ENCODE measurements at regions not wholly inside any gene's neighbourhood (a gene's known extent, or its start where the extent isn't known, plus 50 kb on each side); places are given as distances from the start of the nearest gene placed in this dataset.

DNA sequence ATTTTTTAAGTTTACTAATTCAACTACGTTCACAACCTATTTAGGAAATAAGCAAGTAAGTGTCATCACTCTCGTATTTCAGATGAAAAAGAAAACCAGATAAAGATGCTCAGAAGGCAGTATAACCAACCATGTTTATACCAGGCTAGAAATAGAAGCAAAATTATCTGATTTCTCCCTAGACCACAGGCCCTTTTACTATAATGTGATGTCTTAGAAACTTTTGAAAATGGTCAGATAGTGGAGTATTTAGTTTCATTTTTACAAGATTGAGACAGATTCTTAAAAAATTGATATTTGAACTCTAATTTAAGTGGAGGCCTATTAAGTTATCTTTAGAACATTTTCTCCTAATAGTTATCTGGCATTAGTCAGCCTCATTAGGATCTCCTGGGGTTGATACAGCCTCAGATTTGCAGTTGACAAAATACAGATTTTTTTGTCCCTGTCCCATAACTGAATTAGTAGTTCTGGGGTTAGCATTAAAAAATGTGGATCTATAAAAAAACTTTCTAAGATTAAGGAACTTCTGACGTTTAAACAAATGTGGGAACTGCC lies 818.7 kb upstream of the PCDH9 start:
- no peak for DNase-seq (ENCODE audit: extremely low read depth, insufficient read length)
- Histone ChIP-seq H3K36me3 (ENCODE audit: control insufficient read depth, insufficient read depth, low read length) (no peaks in the 10 kb centered on the region), H3K27me3 (replicated peaks; ENCODE audit: control insufficient read depth, insufficient read depth, low read length) (no peaks in the 10 kb centered on the region), H3K4me3 (replicated peaks; ENCODE audit: low read depth, low read length) (no peak overlapping the region)
- TF ChIP-seq, protein P1, sequence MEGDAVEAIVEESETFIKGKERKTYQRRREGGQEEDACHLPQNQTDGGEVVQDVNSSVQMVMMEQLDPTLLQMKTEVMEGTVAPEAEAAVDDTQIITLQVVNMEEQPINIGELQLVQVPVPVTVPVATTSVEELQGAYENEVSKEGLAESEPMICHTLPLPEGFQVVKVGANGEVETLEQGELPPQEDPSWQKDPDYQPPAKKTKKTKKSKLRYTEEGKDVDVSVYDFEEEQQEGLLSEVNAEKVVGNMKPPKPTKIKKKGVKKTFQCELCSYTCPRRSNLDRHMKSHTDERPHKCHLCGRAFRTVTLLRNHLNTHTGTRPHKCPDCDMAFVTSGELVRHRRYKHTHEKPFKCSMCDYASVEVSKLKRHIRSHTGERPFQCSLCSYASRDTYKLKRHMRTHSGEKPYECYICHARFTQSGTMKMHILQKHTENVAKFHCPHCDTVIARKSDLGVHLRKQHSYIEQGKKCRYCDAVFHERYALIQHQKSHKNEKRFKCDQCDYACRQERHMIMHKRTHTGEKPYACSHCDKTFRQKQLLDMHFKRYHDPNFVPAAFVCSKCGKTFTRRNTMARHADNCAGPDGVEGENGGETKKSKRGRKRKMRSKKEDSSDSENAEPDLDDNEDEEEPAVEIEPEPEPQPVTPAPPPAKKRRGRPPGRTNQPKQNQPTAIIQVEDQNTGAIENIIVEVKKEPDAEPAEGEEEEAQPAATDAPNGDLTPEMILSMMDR (IDR thresholded peaks at IDR 0.05; ENCODE audit: insufficient read depth, low read length, poor library complexity, severe bottlenecking) = no peak

DNA sequence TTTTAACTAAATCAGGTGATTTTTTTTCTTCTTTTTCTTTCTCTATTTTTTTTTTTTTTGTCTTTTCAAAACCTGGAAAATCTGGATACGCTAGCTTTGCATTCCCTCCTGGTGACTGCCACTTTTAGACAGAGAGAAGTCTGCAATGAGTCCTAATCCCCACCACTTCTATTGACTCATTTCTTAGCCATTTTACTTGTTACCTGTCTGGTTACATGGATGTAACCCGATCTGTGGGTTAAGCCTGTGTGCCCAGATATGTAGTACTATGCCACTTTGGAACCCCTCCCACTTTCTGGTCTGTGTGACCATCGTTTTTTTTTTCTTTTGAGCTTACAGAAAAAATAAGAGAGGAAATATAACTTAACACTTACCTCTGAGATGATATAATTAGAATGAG lies 817.8 kb upstream of the PCDH9 start:
- no peaks in the 10 kb centered on the region for H3K27me3 ChIP-seq (replicated peaks; ENCODE audit: control insufficient read depth, insufficient read depth, low read length)
- no peak for DNase-seq (ENCODE audit: extremely low read depth, insufficient read length)

DNA sequence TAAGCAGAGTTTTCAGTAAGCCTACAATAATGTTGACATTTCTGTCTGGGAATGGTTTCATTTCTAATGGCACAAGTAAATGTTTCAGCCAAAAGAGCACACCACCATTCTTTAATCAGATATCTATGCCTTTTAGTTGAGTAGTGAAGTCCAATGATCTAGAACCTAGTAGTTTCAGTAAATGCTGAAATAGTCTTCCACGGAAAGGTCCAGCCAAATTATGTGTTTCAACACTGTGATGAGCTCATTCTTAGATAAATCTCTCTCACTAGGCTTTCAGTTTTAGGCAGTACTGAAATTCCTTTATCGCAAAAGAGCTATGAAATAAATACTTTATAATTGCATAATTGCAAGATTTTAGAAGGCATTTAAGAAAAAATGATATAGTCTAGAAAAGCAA lies 816.8 kb upstream of the PCDH9 start:
- DNase-seq (ENCODE audit: extremely low read depth, insufficient read length) = no peak
- no peak overlapping the region for H3K4me3 ChIP-seq (replicated peaks; ENCODE audit: low read depth, low read length)
- H3K36me3 ChIP-seq (ENCODE audit: control insufficient read depth, insufficient read depth, low read length) = no peaks in the 10 kb centered on the region
- no peaks in the 10 kb centered on the region for H3K27me3 ChIP-seq (replicated peaks; ENCODE audit: control insufficient read depth, insufficient read depth, low read length)
- TF ChIP-seq, protein P1 (IDR thresholded peaks at IDR 0.05; ENCODE audit: insufficient read depth, low read length, poor library complexity, severe bottlenecking) = no peak

More for the DNA sequence above, 817.8 kb upstream of the PCDH9 start:
- TF ChIP-seq, protein P1 (IDR thresholded peaks at IDR 0.05; ENCODE audit: insufficient read depth, low read length, poor library complexity, severe bottlenecking) = no peak
- Histone ChIP-seq H3K4me3 (replicated peaks; ENCODE audit: low read depth, low read length) (no peak overlapping the region), H3K36me3 (ENCODE audit: control insufficient read depth, insufficient read depth, low read length) (no peaks in the 10 kb centered on the region)

DNA sequence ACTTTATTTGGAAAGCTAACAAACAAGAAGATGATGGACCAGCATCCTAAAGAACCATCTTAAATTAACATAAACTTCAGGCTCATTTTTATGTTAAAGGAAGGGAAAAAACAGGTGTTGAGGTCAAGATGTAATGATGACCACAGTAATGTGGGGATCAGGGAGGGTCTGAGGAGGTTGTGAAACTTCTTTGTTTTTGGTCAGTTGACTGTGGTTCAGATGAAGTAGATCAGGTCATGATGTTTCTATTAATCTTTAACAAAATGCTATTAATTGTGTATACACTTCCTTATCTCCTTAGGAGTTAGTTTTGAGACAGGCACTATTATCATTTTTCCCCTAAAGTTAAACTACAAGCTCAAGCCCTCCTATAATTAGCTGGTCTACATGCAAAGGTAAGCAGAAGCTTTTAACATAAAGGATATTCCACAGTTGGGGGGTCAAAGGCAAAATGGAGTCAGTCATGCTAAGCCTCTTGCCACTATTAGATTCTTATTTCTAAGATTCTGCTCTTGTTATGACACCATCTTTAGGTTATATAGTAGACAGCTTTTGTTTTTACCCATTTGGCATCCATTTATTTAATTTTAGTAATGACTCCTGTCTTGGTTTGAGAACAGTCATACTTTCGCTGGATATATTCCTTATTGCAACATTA lies 800.1 kb upstream of the PCDH9 start:
- no peak for DNase-seq (ENCODE audit: extremely low read depth, insufficient read length)
- no peak overlapping the region for H3K4me3 ChIP-seq (replicated peaks; ENCODE audit: low read depth, low read length)
- H3K27me3 ChIP-seq (replicated peaks; ENCODE audit: control insufficient read depth, insufficient read depth, low read length) = no peaks in the 10 kb centered on the region
- H3K36me3 ChIP-seq (ENCODE audit: control insufficient read depth, insufficient read depth, low read length) = no peaks in the 10 kb centered on the region
- TF ChIP-seq, protein P1 (IDR thresholded peaks at IDR 0.05; ENCODE audit: insufficient read depth, low read length, poor library complexity, severe bottlenecking) = no peak

DNA sequence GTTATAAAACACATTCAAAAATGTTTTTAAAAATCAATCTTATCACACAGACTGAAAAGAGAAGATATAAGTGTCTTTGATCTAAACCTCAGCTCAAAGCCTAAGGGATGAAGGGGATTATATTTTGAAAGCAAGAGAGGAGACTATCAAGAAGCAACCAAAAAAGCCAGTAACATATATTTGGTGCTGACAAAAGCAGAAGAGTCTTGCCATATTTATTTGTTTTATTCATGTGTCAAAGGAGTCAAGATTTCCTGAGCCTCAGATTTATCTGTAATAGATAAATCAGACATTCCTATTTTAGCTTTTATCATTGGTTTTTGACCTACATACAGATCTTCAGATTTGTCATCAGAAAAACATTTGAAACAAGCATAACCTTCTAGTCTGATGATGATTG lies 798.6 kb upstream of the PCDH9 start:
- Histone ChIP-seq H3K4me3 (replicated peaks; ENCODE audit: low read depth, low read length) (no peak overlapping the region), H3K27me3 (replicated peaks; ENCODE audit: control insufficient read depth, insufficient read depth, low read length) (no peaks in the 10 kb centered on the region), H3K36me3 (ENCODE audit: control insufficient read depth, insufficient read depth, low read length) (no peaks in the 10 kb centered on the region)
- TF ChIP-seq, protein P1 (IDR thresholded peaks at IDR 0.05; ENCODE audit: insufficient read depth, low read length, poor library complexity, severe bottlenecking) = no peak
- no peak for DNase-seq (ENCODE audit: extremely low read depth, insufficient read length)
